ENCODE measurements at regions not wholly inside any gene's neighbourhood (a gene's known extent, or its start where the extent isn't known, plus 50 kb on each side); places are given as distances from the start of the nearest gene placed in this dataset.

DNA sequence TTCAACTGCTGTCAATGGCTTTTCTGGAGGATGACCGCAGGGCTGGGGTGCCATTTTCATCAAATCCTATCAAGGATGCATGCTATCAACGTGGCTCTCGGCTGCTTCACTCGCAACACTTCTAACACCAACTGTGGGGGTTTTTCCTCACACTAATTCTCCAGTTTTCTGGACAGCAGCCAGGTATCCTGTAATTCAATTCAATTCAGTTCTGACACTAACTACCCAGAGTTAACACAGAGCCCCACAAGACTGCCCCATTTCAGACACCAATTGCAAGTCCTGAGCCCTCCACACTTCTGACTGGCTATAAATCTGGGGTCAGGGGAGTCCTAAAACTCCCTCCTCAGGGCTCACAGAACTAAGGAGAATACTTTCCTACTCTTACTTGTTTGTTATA is 55.3 kb upstream of the TMCC3 start:
- no peak for TF ChIP-seq MIXL1 (CRISPR knock-in tag; IDR thresholded peaks at IDR 0.05)
- TF ChIP-seq MAFK (conservative IDR thresholded peaks at IDR 0.05 in 1 of 2, IDR thresholded peaks at IDR 0.05 in 1 of 2; ENCODE audit: low read length in 2 of 2): no peak
- TF ChIP-seq, protein P1, sequence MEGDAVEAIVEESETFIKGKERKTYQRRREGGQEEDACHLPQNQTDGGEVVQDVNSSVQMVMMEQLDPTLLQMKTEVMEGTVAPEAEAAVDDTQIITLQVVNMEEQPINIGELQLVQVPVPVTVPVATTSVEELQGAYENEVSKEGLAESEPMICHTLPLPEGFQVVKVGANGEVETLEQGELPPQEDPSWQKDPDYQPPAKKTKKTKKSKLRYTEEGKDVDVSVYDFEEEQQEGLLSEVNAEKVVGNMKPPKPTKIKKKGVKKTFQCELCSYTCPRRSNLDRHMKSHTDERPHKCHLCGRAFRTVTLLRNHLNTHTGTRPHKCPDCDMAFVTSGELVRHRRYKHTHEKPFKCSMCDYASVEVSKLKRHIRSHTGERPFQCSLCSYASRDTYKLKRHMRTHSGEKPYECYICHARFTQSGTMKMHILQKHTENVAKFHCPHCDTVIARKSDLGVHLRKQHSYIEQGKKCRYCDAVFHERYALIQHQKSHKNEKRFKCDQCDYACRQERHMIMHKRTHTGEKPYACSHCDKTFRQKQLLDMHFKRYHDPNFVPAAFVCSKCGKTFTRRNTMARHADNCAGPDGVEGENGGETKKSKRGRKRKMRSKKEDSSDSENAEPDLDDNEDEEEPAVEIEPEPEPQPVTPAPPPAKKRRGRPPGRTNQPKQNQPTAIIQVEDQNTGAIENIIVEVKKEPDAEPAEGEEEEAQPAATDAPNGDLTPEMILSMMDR (CRISPR knock-in tag; IDR thresholded peaks at IDR 0.05): no peak
- no peak for TF ChIP-seq KLF16 (CRISPR knock-in tag; IDR thresholded peaks at IDR 0.05)
- TF ChIP-seq HCFC1 (IDR thresholded peaks at IDR 0.05; ENCODE audit: low read depth, low read length): no peak
- TF ChIP-seq HES4 (CRISPR knock-in tag; IDR thresholded peaks at IDR 0.05; ENCODE audit: borderline replicate concordance): no peak
- TF ChIP-seq JUND (CRISPR knock-in tag; IDR thresholded peaks at IDR 0.05): no peak
- no peak for TF ChIP-seq ZNF143 (CRISPR knock-in tag; IDR thresholded peaks at IDR 0.05)
- no peak for TF ChIP-seq SP1 (IDR thresholded peaks at IDR 0.05)
- no peak for TF ChIP-seq SP1 (CRISPR knock-in tag; IDR thresholded peaks at IDR 0.05)
- TF ChIP-seq SNAI1 (CRISPR knock-in tag; IDR thresholded peaks at IDR 0.05; ENCODE audit: borderline replicate concordance): no peak
- TF ChIP-seq, protein P2, sequence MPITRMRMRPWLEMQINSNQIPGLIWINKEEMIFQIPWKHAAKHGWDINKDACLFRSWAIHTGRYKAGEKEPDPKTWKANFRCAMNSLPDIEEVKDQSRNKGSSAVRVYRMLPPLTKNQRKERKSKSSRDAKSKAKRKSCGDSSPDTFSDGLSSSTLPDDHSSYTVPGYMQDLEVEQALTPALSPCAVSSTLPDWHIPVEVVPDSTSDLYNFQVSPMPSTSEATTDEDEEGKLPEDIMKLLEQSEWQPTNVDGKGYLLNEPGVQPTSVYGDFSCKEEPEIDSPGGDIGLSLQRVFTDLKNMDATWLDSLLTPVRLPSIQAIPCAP (CRISPR knock-in tag; IDR thresholded peaks at IDR 0.05; ENCODE audit: low read depth): no peak
- TF ChIP-seq POLR2A (IDR thresholded peaks at IDR 0.05; ENCODE audit: insufficient read depth in 1 of 2, low read depth in 2 of 2, low read length in 2 of 2): no peak
- no peak for TF ChIP-seq RBAK (CRISPR knock-in tag; IDR thresholded peaks at IDR 0.05)
- TF ChIP-seq, protein P3, sequence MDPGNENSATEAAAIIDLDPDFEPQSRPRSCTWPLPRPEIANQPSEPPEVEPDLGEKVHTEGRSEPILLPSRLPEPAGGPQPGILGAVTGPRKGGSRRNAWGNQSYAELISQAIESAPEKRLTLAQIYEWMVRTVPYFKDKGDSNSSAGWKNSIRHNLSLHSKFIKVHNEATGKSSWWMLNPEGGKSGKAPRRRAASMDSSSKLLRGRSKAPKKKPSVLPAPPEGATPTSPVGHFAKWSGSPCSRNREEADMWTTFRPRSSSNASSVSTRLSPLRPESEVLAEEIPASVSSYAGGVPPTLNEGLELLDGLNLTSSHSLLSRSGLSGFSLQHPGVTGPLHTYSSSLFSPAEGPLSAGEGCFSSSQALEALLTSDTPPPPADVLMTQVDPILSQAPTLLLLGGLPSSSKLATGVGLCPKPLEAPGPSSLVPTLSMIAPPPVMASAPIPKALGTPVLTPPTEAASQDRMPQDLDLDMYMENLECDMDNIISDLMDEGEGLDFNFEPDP (CRISPR knock-in tag; conservative IDR thresholded peaks at IDR 0.05): no peak
